Non-pigmented ciliary epithelial cell (primary cell): ENCODE measurements at regions not wholly inside any gene's neighbourhood (a gene's known extent, or its start where the extent isn't known, plus 50 kb on each side); places are given as distances from the start of the nearest gene placed in this dataset.

ENCODE experiments used
- DNase-seq: peaks from one replicate; pipeline ENCODE4 v3.0.0-alpha.2; 2010; ENCODE audit warnings: low read depth

- DNase-seq, result no peak
These were observed 402.4 kb upstream of the ID2 start for GRCh38 chr2:8279506-8279905.

DNA sequence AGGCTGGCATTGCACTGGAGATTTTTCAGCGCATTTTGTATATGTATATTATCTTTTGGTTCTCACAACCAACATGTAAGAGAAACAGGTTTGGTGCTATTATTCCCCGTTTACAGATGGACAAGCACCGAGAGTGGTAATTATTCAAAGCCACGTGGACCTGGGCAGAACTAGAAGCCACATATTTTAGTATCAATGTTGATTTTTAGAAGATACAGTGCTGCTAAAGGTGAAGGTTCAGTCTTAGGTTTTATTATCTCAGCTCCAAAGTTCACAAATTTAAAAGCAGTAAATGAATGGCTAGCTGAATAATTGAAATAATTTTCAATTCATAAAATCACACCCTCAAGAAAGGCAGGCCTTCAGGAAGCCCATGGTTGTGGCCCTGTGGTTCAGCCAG, 400.6 kb upstream of the ID2 start:
- no peak for DNase-seq

DNA sequence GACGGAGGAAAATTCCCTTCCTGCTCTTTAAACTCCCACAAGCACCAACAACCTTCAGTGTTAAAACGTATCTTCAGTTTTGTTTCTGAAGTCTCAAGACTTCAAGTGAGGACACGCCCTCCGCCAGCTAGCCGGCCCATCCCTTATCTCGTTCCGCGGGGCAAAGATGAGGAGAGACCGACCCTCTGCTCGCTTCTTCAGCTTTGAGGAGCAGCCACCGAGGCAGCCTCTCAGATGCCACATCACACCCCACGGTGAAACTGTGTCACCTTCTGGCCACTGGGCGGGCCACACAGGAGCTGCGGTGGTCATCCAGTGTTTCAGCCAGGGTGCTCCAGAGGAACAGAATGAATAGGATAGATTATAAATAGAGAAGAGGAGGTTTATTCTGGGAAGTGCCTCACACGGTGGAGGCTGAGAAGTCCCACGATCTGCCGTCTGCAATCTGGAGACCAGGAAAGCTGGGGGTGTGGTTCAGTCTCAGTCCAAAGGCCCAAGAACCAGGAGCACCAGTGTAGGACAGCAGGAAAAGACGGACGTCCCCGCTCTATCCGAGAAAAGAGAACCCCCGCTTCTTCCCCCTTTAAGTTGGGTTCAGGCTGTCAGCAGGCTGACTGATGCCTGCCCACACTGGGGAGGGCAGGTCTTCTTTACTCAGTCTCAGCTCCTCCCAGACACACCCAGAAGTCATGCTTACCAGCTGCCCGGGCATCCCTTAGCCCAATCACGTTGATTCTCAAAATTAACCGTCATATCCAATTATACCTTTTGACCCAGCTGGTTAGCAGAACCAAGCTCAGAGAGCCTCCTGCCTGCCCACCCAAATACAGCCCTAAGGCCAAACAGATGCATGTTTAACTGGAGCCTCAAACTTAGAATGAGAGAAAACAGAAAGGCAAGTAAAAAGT, 399.7 kb upstream of the ID2 start:
- DNase-seq, result no peak

DNA sequence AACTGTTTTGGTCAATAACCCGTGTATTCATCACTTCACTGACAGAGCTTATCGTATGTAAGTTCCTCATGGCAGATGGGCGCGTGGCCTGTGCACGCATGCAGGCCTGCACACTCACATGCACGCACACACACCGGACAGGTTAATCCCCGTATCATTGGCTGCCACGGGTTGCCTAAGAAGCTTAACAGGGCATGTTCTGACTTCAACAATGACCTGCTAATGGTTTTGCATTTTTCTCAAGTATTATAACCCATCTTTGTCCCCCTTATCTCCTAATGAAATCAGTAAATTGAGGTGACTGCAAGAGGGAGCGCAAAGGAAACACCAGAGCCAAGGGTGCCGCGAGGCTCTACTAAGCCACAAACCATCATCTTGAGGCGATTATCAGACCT, 399.0 kb upstream of the ID2 start:
- no peak for DNase-seq

- DNase-seq, result no peak
These were observed 396.8 kb upstream of the ID2 start for GRCh38 chr2:8285081-8285480.

DNA sequence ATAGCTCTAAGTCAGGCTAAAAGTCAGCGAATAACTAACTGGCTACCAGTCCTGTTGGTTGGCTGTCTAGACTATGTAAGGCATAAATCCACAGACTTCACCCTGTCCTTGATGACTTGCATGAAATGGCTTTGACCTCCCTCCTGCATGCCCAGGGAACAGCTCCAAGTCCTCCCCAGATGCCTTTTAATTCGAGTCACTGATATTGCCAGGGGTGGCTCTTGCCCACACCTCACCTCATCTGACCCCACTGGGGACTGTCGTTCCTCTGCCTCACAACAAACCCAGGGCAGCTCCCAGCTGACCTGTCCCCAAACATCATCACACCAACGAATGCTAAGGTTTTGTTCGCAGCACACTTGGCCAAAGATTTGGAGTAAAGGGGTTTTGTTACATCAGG, 396.0 kb upstream of the ID2 start:
- DNase-seq, result no peak

DNA sequence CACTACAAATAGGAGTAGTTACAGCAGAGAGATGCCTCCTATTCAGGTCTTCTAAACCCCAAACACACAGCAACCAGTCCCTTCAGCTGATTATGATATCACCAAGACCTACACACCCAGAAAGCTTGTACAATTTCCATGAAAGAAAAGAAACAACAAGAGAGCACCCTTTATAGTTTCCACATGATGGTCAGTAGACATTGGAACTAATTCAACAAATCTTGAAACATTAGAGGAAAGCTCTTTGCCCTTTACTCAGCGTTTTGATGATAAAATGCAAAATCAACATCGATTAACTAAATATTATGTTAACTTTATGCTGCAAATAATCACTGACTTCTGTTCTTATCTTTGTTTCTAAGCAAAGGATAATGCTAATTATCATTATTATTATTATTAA, 393.6 kb upstream of the ID2 start:
- DNase-seq, result no peak

DNA sequence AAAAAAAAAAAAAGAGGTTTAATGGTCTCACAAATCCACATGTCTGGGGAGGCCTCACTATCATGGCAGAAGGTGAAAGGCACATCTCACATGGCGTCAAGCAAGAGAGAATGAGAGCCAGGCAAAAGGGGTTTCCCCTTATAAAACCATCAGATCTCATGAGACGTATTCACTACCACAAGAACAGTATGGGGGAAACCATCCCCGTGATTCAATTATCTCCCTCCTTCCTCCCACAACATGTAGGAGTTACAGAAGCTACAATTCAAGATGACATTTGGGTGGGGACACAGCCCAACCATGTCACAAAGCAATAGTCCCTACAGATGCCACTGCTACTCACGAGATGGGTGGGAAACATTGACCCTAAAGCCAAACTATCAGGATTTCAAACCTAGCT, 392.7 kb upstream of the ID2 start:
- no peak for DNase-seq

GRCh38 chr2:8290771-8291352, 391.0 kb upstream of the ID2 start:
- DNase-seq, result no peak

GRCh38 chr2:8296306-8296705, 385.6 kb upstream of the ID2 start:
- no peak for DNase-seq

DNA sequence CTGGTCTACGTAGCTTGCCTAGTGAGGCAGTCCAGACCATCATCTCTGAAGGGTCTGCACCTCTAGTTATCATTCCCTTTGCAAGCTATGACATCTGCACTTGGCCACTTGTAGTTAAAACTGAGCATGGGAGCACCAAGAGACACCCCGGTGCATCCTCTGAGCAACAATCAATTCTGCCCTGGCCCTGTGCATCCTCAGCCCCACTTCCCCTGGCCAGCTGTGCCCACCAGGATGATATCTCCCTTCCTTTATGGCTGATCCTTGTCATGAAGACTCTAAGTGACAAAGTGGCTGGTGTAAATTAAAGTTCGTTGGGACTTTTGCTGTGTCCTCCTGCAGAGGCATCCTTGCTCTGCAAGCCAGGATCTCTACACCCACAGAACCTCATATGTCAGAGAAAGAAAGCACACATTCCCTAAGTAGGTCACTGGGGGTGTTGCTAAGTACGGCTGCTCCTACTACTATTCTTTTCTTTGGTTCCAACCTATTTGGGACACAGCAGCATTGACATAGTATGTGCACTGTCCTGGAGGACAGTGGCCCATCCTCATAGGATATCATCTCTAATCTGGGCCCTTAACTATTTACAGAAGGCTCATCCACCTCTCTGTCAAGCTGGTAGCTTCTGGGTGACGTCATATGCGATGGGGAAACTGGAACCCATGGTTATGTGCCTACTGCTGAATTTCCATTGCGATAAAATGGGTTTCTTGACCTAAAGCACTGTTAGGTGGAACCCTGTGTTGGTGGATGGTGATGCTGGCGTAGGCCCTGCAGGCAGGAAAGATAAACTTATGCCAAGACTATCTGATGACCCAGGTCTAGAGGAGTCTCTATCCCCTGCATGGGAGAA, 384.3 kb upstream of the ID2 start:
- DNase-seq, result no peak

DNA sequence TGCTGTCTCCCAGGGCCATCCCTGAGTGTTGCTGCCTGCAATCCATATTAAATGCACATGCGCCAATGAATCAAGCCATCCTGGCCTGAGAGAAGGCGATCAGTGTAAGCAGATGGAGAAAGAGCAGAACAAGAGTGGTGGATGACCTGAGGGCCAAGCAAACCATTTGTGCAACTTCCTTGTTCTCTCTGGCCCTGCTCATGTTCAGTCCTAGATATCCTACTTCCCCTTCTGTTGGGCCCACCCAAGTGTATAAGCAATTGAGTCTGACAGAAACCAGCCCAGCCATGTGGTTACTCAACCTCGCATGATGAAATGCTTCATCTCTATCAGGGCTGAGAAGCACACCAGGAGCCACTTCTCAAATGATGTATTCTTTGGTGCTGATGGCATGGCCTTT, 383.1 kb upstream of the ID2 start:
- DNase-seq, result no peak

GRCh38 chr2:8300216-8300615, 381.6 kb upstream of the ID2 start:
- DNase-seq, result no peak

GRCh38 chr2:8300905-8301304, 381.0 kb upstream of the ID2 start:
- DNase-seq, result no peak

DNA sequence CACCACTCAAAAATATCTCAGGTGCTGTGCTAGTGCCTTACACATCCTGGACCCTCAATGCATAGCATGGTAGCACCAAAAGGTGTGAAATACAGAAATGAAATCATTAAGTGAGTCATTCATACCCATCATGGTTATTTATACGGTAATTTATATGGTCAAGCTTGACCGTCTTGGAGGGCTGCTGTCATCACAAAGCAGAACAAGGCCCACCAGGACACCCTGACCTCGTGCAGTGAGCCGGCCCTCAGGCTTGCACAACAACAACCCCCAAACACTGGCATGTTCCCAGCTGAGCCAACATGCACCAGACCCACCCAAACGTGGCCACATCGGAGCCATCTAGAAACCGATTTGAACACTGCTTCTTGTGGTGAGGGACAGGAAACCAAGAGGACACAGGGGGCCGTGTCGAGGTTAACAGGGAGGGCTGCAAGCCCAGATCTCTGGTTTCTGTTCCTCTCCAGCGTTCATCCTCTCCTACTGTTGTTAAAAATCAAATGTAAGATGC, 378.5 kb upstream of the ID2 start:
- no peak for DNase-seq

DNA sequence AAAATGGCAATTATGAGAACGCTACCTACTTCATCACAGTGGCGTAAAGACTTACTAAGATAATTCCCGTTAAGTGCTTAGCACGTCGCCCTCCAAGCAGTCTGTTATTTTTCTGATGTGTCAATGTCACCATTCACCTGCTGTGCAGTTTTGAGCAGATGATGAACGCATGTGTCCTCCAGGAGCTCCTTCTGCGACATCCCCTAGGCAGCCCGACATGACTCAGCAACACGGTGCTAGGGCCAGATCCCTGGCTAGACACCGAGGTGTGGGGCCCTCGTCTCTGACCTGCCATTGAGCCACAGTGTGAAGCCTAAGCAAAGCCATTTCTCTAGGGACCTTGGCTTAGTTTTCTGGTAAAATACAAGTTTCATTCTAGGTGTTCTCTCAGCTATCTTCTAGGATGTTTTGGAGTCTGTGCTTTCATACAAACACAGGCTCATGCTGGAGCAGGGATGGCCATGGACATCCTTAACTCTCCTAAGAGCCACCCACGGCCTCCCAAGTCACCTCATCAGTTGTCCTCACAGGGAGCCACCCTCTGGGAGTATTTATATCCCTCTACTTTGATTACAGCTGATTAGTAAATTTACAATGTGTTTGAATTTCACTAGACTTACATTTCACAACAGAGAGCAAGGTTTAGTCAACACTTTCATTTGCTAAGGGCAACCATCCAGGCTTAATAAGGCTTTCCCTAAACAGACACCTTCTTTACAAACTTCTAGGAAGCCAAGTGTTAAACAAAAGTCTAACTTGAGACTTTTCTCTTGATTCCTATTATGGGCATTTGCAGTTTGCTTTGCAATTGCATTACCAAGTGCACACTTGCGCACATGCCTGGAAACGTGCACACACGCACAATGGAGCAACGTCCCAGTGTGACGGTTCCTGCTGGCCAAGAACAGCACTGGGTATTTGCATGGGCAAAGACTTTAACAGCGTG, 376.8 kb upstream of the ID2 start:
- no peak for DNase-seq

DNA sequence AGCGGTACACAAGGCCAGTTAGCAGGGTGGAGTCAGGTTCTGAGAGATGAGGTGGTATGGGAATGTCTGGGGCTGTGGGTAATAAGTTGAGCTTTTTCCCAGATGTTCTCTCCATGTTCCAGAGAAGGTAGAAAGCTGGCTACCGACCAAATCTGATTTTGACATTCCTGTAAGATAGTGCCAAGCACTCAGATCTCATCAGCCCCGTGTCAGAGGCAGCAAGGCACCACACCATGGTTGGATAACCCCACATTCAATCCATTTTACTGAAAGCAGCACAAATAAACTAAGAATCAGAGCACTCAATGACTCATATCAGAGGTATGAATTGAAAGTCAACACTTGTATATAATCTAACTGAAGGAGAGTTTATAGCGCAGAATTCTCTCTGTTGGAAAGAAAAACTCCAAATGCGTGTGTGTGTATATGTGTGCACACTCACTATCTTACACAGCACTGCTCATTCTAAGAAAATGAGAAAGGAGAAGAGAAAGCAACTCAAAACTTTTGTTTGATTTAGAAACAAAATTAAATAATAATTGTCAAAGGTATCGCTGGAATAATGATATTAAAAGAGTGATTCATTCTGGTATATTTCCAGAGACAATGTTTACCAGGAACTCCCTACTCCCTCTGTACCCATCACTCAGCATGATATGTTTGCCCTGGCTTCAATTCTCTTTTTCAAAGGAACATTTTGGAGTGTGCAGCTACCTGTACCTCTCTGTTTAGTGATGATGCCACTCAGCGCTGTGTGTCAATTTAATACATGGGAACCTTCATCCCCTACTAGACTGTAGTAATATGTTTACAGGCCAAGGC, 375.1 kb upstream of the ID2 start:
- DNase-seq, result no peak

GRCh38 chr2:8307606-8308180, 374.2 kb upstream of the ID2 start:
- DNase-seq, result no peak

DNA sequence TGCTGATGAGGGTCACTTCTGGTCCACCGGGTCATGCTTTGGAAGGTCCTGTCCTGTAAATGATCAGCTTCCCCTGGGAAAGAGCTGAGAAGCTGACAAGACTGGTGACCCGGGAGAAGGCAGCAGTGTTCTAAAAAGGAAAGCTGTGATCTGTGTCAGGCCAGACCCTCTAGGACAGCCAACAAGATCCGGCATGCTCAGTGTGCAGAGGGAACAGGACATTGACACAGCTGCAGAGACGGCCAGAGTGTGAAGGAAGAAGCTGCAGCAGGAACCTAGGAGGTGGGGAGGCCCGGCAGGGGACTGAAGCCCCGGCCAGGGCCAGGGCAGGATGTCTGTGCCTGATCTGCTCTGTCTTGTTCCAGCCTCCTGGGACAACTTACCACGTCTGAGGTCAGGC, 372.7 kb upstream of the ID2 start:
- DNase-seq, result no peak
